Pancreas (tissue), 10 donors: ENCODE measurements at regions not wholly inside any gene's neighbourhood (a gene's known extent, or its start where the extent isn't known, plus 50 kb on each side); places are given as distances from the start of the nearest gene placed in this dataset.

Experiments
- ATAC-seq, 4 donors: fragments of 200-7000 bp; cut with Tn5 transposase; one replicate each; pipeline versions ENCODE4 v1.8.0 to v1.9.1; 2020; ENCODE audit warnings: mild to moderate bottlenecking in 4 of 4, moderate library complexity in 4 of 4
- DNase-seq, 6 donors: peaks; one replicate each; pipeline ENCODE4 v3.0.0-alpha.2; 2020
- FAIRE-seq: peaks from 2 replicates; lab custom pipeline; 2012; peaks lifted over from hg19 to GRCh38; lab: Jason Lieb, UNC
- H3K27ac ChIP-seq, 4 donors: fragments of 200-600 bp; sonication (generic); 1 replicate in 3 of 4; 2 replicates in 1 of 4; pipeline versions ENCODE4 v1.5.0 to v1.8.0; 2020
- H3K27me3 ChIP-seq, 4 donors: fragments of 200-600 bp; one replicate each; pipeline ENCODE4 v1.8.0; 2021
- H3K36me3 ChIP-seq, 3 donors: fragments of 200-600 bp; sonication (generic) in 1 of 3; one replicate each; pipeline versions ENCODE4 v1.5.0 to v1.8.0; 2020 to 2021
- H3K4me1 ChIP-seq, 3 donors: fragments of 200-600 bp; one replicate each; pipeline ENCODE4 v1.8.0; 2021
- H3K4me3 ChIP-seq, 4 donors: fragments of 200-600 bp; sonication (generic) in 2 of 4; one replicate each; pipeline versions ENCODE4 v1.5.0 to v1.8.0; 2020 to 2021
- H3K9me3 ChIP-seq, 4 donors: fragments of 200-600 bp; one replicate each; pipeline ENCODE4 v1.8.0; 2021
- CTCF ChIP-seq, 4 donors: fragments of 200-600 bp; sonication (generic) in 3 of 4; IDR thresholded peaks; one replicate each; pipeline versions ENCODE4 v1.5.0 to v1.8.0; 2021; ENCODE audit warnings: antibody characterized with exemption in 4 of 4
- WGBS, 2 donors: extraction: QIAGEN DNeasy Blood & Tissue Kit; methylation state at CpG; one replicate each; pipeline ENCODE4 v1.1.7; 2013; 5-methylcytosine and 5-hydroxymethylcytosine counted together
- intact Hi-C, 3 donors: fragments of 100-400 bp; cut with DNase I; formaldehyde crosslinking; loops; one replicate each; pipeline versions ENCODE4 v1.11.1 to v1.14.2; 2022
- donor health status: healthy with polysubstance abuse.
- donor health status: DM: no; HTN: no; CAD: no; lungs with moderate emphysema.
- donor health status: DM: no; HTN: no; CAD: no.
- donor health status: control.
- donor health status: control.
- donor health status: Bipolar disorder and iron deficiency.
- donor health status: DM: yes; HTN: yes; CAD: no.
- donor health status: DM: no; HTN: no; CAD: no.
- donor health status: DM: no; HTN: no; CAD: no.
- donor health status: DM: yes; HTN: yes; CAD: no.

GRCh38 chr7:3242398-3242972, 58.6 kb upstream of the SDK1 start:
- Histone ChIP-seq H3K4me1 (no peaks in the 10 kb centered on the region), H3K36me3 (no peaks in the 10 kb centered on the region)

GRCh38 chr7:3243256-3243655, 57.8 kb upstream of the SDK1 start:
- H3K4me1 ChIP-seq = no peaks in the 10 kb centered on the region
- DNase-seq = no peak
- ATAC-seq = no peak
- no peaks in the 10 kb centered on the region for H3K9me3 ChIP-seq
- intact Hi-C loops = no loop called here
- no peak overlapping the region for H3K27ac ChIP-seq
- H3K4me3 ChIP-seq = no peak overlapping the region
- no peak for TF ChIP-seq CTCF (IDR thresholded peaks at IDR 0.05)
- 86% methylated on average over 5 of the region's 5 CpGs for WGBS, 2 donors
- no peak for FAIRE-seq
- no peaks in the 10 kb centered on the region for H3K36me3 ChIP-seq
- H3K27me3 ChIP-seq = no peaks in the 10 kb centered on the region

More at GRCh38 chr7:3242398-3242972, 58.6 kb upstream of the SDK1 start:
- no peaks in the 10 kb centered on the region for H3K27me3 ChIP-seq
- no peak overlapping the region for H3K27ac ChIP-seq
- TF ChIP-seq CTCF (IDR thresholded peaks at IDR 0.05) = no peak
- intact Hi-C loops = no loop called here
- FAIRE-seq = no peak
- WGBS, 2 donors = 68 to 75% methylated on average over 2 of the region's 2 CpGs
- no peak overlapping the region for H3K4me3 ChIP-seq
- DNase-seq = no peak
- ATAC-seq = no peak
- no peaks in the 10 kb centered on the region for H3K9me3 ChIP-seq

GRCh38 chr7:3243680-3244079, 57.4 kb upstream of the SDK1 start:
- 92% methylated on average over 15 of the region's 15 CpGs for WGBS, 2 donors
- no peak for FAIRE-seq

GRCh38 chr7:3244241-3244814, 56.7 kb upstream of the SDK1 start:
- WGBS, 2 donors = 63 to 66% methylated on average over 7 of the region's 7 CpGs
- FAIRE-seq (no peak), ATAC-seq (no peak), DNase-seq (no peak)
- no peaks in the 10 kb centered on the region for H3K36me3 ChIP-seq
- H3K4me3 ChIP-seq = no peak overlapping the region
- no peaks in the 10 kb centered on the region for H3K4me1 ChIP-seq
- H3K27me3 ChIP-seq = no peaks in the 10 kb centered on the region
- TF ChIP-seq CTCF (IDR thresholded peaks at IDR 0.05) = no peak
- H3K27ac ChIP-seq = no peak overlapping the region
- no peaks in the 10 kb centered on the region for H3K9me3 ChIP-seq
- intact Hi-C loops = no loop called here

More at GRCh38 chr7:3243680-3244079, 57.4 kb upstream of the SDK1 start:
- no peak overlapping the region for H3K4me3 ChIP-seq
- intact Hi-C loops = no loop called here
- no peaks in the 10 kb centered on the region for H3K9me3 ChIP-seq
- ATAC-seq = no peak
- H3K27me3 ChIP-seq = no peaks in the 10 kb centered on the region
- H3K36me3 ChIP-seq = no peaks in the 10 kb centered on the region
- TF ChIP-seq CTCF (IDR thresholded peaks at IDR 0.05) = no peak
- H3K4me1 ChIP-seq = no peaks in the 10 kb centered on the region
- DNase-seq = no peak
- no peak overlapping the region for H3K27ac ChIP-seq

GRCh38 chr7:3245077-3245476, 56.0 kb upstream of the SDK1 start:
- 87 to 94% methylated on average over 2 of the region's 2 CpGs for WGBS, 2 donors
- no peaks in the 10 kb centered on the region for H3K9me3 ChIP-seq
- FAIRE-seq (no peak), DNase-seq (no peak), ATAC-seq (no peak)
- no peak overlapping the region for H3K4me3 ChIP-seq
- intact Hi-C loops = no loop called here
- no peak overlapping the region for H3K27ac ChIP-seq
- no peak for TF ChIP-seq CTCF (IDR thresholded peaks at IDR 0.05)
- no peaks in the 10 kb centered on the region for H3K4me1 ChIP-seq
- H3K36me3 ChIP-seq = no peaks in the 10 kb centered on the region
- no peaks in the 10 kb centered on the region for H3K27me3 ChIP-seq
